GM21515 (cell line): ENCODE measurements at regions not wholly inside any gene's neighbourhood (a gene's known extent, or its start where the extent isn't known, plus 50 kb on each side); places are given as distances from the start of the nearest gene placed in this dataset.

Experiments
- ATAC-seq: cut with Tn5 transposase; IDR thresholded peaks from one replicate; pipeline ENCODE4 v1.9.1; 2021; ENCODE audit not compliant: unreplicated experiment

GRCh38 chr4:33323393-33323792 lies 2603.2 kb downstream of the PCDH7 start:
- no peak for ATAC-seq

DNA sequence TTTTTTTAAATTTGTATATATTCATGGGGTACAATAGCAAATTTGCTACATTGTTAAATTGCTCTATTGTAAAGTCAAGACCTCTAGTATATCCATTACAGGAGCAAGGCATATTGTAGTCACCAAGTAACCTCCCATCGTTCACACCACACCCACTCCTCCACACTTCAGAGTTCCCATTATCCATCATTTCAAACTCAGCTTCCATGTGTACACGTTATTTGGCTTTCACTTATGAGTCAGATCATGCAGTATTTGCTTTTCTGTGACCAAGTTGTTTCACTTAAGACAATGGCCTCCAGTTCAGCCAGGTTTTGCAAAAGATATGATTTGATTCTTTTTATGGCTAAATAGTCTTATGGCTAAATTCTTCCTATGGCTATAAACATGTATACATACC lies 2614.2 kb downstream of the PCDH7 start:
- ATAC-seq, result no peak

GRCh38 chr4:33339762-33340161 lies 2619.6 kb downstream of the PCDH7 start:
- no peak for ATAC-seq

- no peak for ATAC-seq
Measured at GRCh38 chr4:33340168-33340567, 2620.0 kb downstream of the PCDH7 start.

DNA sequence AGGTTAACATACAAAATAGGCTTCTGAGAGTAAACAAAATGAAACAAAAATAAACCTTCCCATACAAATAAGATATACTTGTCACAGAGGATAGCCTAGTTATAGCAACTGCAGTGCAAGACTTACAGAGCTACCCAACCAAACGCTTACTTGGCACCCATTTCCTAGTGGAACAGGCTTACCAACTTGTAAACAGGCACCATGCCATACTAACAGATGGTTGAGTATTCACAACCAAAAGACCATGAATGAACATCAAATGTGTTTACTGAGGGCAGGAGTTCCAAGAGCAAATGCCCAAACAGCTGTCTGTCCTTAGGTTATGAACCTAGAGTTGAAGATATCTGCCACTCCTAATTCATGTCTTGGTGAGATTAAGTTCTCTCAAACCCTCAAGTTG lies 2629.2 kb downstream of the PCDH7 start:
- no peak for ATAC-seq

- ATAC-seq, result no peak
Measured at GRCh38 chr4:33357121-33357520, 2637.0 kb downstream of the PCDH7 start.

- no peak for ATAC-seq
Measured at GRCh38 chr4:33369446-33369845, 2649.3 kb downstream of the PCDH7 start.

GRCh38 chr4:33381816-33382215 lies 2661.6 kb downstream of the PCDH7 start:
- ATAC-seq, result no peak

DNA sequence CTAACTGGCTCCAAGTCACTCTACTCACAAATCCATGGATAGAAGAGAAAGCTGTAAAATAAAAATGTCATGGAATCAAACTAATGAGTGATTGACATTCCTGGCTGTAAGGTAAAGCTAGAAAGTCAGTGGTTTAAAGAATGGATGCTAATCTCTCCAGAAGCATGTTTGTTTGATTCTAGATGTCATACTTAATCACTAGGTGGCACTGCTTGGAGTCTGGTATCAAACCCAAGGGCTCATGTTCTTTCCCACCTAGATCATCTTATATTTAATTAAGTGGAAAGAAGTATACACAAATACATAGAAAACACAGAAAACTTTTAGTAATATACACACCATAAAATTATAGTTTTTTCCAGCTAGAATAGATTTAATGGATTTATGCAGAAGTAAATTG lies 2666.6 kb downstream of the PCDH7 start:
- ATAC-seq, result no peak

GRCh38 chr4:33390976-33391375 lies 2670.8 kb downstream of the PCDH7 start:
- no peak for ATAC-seq

GRCh38 chr4:33395731-33396485 lies 2675.7 kb downstream of the PCDH7 start:
- no peak for ATAC-seq

GRCh38 chr4:33400504-33400903 lies 2680.3 kb downstream of the PCDH7 start:
- ATAC-seq, result no peak

GRCh38 chr4:33407496-33407895 lies 2687.3 kb downstream of the PCDH7 start:
- no peak for ATAC-seq

DNA sequence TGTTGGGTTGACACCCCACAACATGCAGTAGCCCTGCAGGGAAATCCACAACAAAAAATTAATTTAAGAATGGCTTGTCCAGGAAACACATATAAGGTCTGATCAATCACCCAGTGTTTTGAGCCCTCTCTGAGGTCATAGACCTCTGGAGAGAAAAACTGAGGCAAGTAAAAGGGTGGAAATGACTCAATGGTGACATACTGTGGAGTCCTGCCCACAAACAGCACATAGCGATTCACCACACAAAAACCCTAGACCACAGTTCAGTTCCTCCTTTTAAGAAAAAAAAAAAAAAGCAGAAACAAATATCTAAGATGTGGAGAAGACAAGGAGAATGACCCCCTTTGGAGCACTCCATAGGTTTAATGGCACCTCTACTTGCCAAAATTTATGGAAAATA lies 2691.0 kb downstream of the PCDH7 start:
- no peak for ATAC-seq

- ATAC-seq, result no peak
Measured at GRCh38 chr4:33421887-33422286, 2701.7 kb downstream of the PCDH7 start.

- ATAC-seq, result no peak
Measured at GRCh38 chr4:33422656-33423055, 2702.5 kb downstream of the PCDH7 start.

- no peak for ATAC-seq
Measured at GRCh38 chr4:33425936-33426335, 2705.8 kb downstream of the PCDH7 start.

DNA sequence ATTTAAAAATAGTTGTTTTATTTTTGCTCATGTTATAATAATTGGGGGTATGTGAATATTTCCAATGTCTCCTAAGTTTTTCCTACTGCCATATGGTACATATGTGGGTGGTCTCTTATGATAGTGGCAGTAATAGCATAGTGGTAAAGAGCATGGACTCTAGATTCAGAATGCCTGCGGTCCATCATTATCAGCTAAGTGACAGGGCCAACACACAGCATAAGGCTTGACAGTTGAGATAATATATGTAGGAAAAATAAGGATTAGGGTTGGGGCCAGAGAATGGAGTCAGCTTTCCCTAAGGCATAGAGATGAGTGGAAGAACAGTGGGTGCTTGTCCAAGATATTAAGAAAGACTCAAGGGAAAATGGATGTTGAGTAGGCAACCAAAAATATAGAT lies 2707.5 kb downstream of the PCDH7 start:
- no peak for ATAC-seq

GRCh38 chr4:33429971-33430370 lies 2709.8 kb downstream of the PCDH7 start:
- no peak for ATAC-seq

- no peak for ATAC-seq
Measured at GRCh38 chr4:33437406-33437805, 2717.2 kb downstream of the PCDH7 start.

GRCh38 chr4:33446953-33447352 lies 2726.8 kb downstream of the PCDH7 start:
- ATAC-seq, result no peak

DNA sequence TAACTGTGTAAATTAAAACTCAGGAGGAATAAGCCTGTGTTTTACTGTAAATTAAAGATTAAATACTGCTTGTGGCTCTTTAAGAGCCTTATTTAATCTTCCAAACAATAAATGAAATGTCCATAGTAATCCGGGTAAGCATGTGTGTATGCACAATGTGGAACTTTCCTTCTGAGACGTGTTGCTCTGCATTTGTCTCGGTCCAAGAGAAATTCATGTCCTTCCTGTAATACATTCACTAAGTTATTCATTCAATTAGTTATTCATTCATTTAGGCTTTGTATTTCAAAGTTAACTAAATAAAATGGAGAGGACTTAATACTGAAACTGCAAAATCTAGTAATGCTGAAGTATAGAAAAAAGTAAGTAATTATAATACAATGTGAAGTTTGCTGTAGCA lies 2728.8 kb downstream of the PCDH7 start:
- no peak for ATAC-seq

GRCh38 chr4:33453436-33453835 lies 2733.3 kb downstream of the PCDH7 start:
- no peak for ATAC-seq
